ENCODE measurements at regions not wholly inside any gene's neighbourhood (a gene's known extent, or its start where the extent isn't known, plus 50 kb on each side); places are given as distances from the start of the nearest gene placed in this dataset.

GRCh38 chr20:52621401-52621800 is 350.8 kb upstream of the TSHZ2 start:
- TF ChIP-seq DR1 (CRISPR knock-in tag; IDR thresholded peaks at IDR 0.05) (no peak), EZH2 (conservative IDR thresholded peaks at IDR 0.05; ENCODE audit: low read depth, low read length) (no peak), CBX5 (CRISPR knock-in tag; IDR thresholded peaks at IDR 0.05; ENCODE audit: borderline replicate concordance) (no peak), CREB3 (CRISPR knock-in tag; IDR thresholded peaks at IDR 0.05) (no peak), GPBP1L1 (CRISPR knock-in tag; IDR thresholded peaks at IDR 0.05) (no peak), REST (IDR thresholded peaks at IDR 0.05; ENCODE audit: borderline replicate concordance in 1 of 2, low read depth in 1 of 2, low read length in 2 of 2) (no peak), ZNF142 (CRISPR knock-in tag; IDR thresholded peaks at IDR 0.05) (no peak), JUND (CRISPR knock-in tag; IDR thresholded peaks at IDR 0.05) (no peak), SP1 (IDR thresholded peaks at IDR 0.05) (no peak), SP1 (CRISPR knock-in tag; IDR thresholded peaks at IDR 0.05) (no peak), ZNF780A (CRISPR knock-in tag; IDR thresholded peaks at IDR 0.05) (no peak), ZBTB40 (IDR thresholded peaks at IDR 0.05) (no peak), ZBTB40 (CRISPR knock-in tag; IDR thresholded peaks at IDR 0.05) (no peak)
